ENCODE measurements at regions not wholly inside any gene's neighbourhood (a gene's known extent, or its start where the extent isn't known, plus 50 kb on each side); places are given as distances from the start of the nearest gene placed in this dataset.

DNA sequence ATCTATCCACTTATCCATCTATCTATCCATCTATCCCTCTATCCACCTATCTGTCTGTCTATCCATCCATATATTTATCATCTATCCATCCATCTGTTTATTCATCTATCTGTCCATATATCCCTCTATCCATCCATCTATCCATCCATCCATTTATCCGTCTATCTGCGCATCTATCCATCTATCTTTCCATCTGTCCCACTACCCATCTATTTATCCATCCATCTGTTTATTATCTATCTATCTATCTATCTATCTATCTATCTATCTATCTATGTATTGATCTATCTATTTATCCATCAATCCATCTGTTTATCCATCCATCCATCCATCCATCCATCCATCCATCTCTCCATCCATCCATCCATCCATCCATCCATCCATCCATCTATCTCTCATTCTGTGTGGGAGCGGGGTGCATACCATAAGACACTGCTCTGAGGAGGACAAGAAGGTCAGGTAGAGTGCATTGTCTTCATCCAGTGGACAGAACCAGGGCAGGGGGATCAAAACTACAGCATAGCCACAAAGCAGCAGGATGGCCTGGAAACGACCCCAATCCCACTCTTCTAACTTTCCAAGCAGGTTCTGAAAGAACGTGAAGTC, 53.2 kb upstream of the ENPP6 start:
- H3K27me3 Mint-ChIP-seq (ENCODE audit: insufficient read depth, unreplicated experiment): peaks cover 5% of the 10 kb centered on the region
- DNase-seq: no peak
- ChIA-PET POLR2A (no interaction called here), CTCF (no interaction called here)
- H3K4me3 Mint-ChIP-seq (ENCODE audit: unreplicated experiment): no peak overlapping the region
- BruUV-seq (replicated peaks): no TSS peak
- Histone ChIP-seq H3K4me1 (no peaks in the 10 kb centered on the region), H3K9me3 (no peaks in the 10 kb centered on the region), H3K27me3 (replicated peaks; ENCODE audit: control insufficient read depth, insufficient read depth, low read length) (no peaks in the 10 kb centered on the region), H3K36me3 (ENCODE audit: control insufficient read depth, insufficient read depth, low read length) (no peaks in the 10 kb centered on the region), H3K4me3 (ENCODE audit: low read depth, low read length) (no peak overlapping the region)
- no peak overlapping the region for H3K27ac Mint-ChIP-seq (ENCODE audit: unreplicated experiment)
- no peaks in the 10 kb centered on the region for H3K36me3 Mint-ChIP-seq (ENCODE audit: insufficient read depth, unreplicated experiment)
- intact Hi-C loops (cut with micrococcal nuclease; ENCODE audit: unreplicated experiment): no loop called here
- TF ChIP-seq, protein P1, sequence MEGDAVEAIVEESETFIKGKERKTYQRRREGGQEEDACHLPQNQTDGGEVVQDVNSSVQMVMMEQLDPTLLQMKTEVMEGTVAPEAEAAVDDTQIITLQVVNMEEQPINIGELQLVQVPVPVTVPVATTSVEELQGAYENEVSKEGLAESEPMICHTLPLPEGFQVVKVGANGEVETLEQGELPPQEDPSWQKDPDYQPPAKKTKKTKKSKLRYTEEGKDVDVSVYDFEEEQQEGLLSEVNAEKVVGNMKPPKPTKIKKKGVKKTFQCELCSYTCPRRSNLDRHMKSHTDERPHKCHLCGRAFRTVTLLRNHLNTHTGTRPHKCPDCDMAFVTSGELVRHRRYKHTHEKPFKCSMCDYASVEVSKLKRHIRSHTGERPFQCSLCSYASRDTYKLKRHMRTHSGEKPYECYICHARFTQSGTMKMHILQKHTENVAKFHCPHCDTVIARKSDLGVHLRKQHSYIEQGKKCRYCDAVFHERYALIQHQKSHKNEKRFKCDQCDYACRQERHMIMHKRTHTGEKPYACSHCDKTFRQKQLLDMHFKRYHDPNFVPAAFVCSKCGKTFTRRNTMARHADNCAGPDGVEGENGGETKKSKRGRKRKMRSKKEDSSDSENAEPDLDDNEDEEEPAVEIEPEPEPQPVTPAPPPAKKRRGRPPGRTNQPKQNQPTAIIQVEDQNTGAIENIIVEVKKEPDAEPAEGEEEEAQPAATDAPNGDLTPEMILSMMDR (IDR thresholded peaks at IDR 0.05; ENCODE audit: insufficient read depth in 1 of 2, low read depth in 1 of 2, low read length in 1 of 2, severe bottlenecking in 1 of 2, unreplicated experiment in 1 of 2): no peak
- no peaks in the 10 kb centered on the region for H3K9me3 Mint-ChIP-seq (ENCODE audit: unreplicated experiment)
- peaks cover 9% of the 10 kb centered on the region for H3K4me1 Mint-ChIP-seq (ENCODE audit: low read depth, unreplicated experiment)

DNA sequence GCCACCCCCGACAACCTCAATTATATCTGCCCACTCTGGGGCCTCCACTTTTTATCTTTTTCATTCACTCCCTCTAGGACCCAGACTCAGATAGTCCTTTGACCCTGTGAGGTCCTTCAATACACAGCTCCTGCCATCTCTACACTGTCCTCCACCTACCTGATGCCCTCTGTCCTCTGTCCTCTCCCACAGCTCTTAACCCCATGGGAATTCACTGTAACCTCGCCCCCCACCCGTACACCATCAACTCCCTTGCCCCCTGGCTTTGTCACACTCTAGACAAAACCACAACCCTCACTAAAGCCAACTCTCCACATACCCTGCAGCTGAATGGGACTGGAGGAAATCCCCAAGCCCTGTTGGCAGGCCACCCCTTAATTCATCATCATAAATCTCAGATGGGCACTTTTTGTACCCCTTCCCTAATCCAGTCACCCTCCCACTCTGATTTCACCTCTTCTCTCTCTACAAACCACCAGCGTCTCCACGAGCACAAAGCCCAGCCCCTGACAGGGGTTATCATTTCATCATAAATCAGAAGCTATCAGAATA, 52.3 kb upstream of the ENPP6 start:
- Mint-ChIP-seq H3K27ac (ENCODE audit: unreplicated experiment) (no peak overlapping the region), H3K9me3 (ENCODE audit: unreplicated experiment) (no peaks in the 10 kb centered on the region), H3K36me3 (ENCODE audit: insufficient read depth, unreplicated experiment) (no peaks in the 10 kb centered on the region), H3K4me1 (ENCODE audit: low read depth, unreplicated experiment) (peaks cover 9% of the 10 kb centered on the region), H3K27me3 (ENCODE audit: insufficient read depth, unreplicated experiment) (peaks cover 5% of the 10 kb centered on the region), H3K4me3 (ENCODE audit: unreplicated experiment) (no peak overlapping the region)
- DNase-seq: no peak
- Histone ChIP-seq H3K27me3 (replicated peaks; ENCODE audit: control insufficient read depth, insufficient read depth, low read length) (no peaks in the 10 kb centered on the region), H3K9me3 (no peaks in the 10 kb centered on the region), H3K4me1 (no peaks in the 10 kb centered on the region), H3K36me3 (ENCODE audit: control insufficient read depth, insufficient read depth, low read length) (no peaks in the 10 kb centered on the region), H3K4me3 (ENCODE audit: low read depth, low read length) (no peak overlapping the region)
- TF ChIP-seq, protein P1 (IDR thresholded peaks at IDR 0.05; ENCODE audit: insufficient read depth in 1 of 2, low read depth in 1 of 2, low read length in 1 of 2, severe bottlenecking in 1 of 2, unreplicated experiment in 1 of 2): no peak
- CTCF ChIA-PET: no interaction called here
- BruUV-seq (replicated peaks): no TSS peak
- intact Hi-C loops (cut with micrococcal nuclease; ENCODE audit: unreplicated experiment): loop anchor here (2.0 to 10.0 kb wide), 3 partner anchors 79 to 465 kb away; partner anchors contain the start of genes CENPU and IRF2
- POLR2A ChIA-PET: no interaction called here

DNA sequence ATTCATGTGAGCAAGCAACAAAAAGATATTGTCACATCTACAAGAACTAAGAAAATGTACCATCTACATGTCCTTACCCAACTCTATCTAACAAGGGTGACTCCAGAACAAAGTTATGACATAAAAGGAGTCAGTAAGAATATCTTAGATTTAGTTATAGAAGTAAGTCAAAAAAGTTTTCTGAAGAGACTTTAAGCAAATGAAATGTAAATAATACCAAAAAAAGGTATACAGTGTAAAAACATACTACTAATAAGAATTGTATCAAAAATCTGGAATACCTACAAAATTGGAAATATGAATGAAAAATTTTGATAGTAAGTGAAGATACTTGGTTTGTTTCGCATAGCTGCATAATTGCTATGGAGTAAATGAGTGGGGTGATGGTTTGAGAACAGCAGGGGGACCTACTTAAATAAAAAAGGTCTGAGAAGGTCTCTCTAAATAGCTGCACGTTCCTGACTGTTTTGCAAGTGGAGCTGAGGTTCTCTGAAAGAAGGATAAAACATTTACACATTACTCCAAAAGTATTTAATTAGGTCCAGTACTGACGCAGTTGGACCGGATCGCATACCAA, 51.0 kb upstream of the ENPP6 start:
- no peaks in the 10 kb centered on the region for H3K27me3 ChIP-seq (replicated peaks; ENCODE audit: control insufficient read depth, insufficient read depth, low read length)
- peaks cover 14% of the 10 kb centered on the region for H3K4me1 Mint-ChIP-seq (ENCODE audit: low read depth, unreplicated experiment)
- H3K4me1 ChIP-seq: no peaks in the 10 kb centered on the region
- peak overlapping the region; percentile 82 for H3K4me3 Mint-ChIP-seq (ENCODE audit: unreplicated experiment)
- no peaks in the 10 kb centered on the region for H3K9me3 Mint-ChIP-seq (ENCODE audit: unreplicated experiment)
- no peaks in the 10 kb centered on the region for H3K36me3 ChIP-seq (ENCODE audit: control insufficient read depth, insufficient read depth, low read length)
- POLR2A ChIA-PET: no interaction called here
- DNase-seq: no peak
- no peak overlapping the region; the same call in 1 of the 2 replicates for H3K4me3 ChIP-seq (ENCODE audit: low read depth, low read length)
- CTCF ChIA-PET: interaction anchor here (1.2 to 1.3 kb wide), 2 partner anchors 17 to 269 kb away, joined by 3 to 5 read pairs; no protein-coding TSS in a partner anchor
- H3K36me3 Mint-ChIP-seq (ENCODE audit: insufficient read depth, unreplicated experiment): no peaks in the 10 kb centered on the region
- intact Hi-C loops (cut with micrococcal nuclease; ENCODE audit: unreplicated experiment): loop anchor here (2.0 to 10.0 kb wide), 3 partner anchors 80 to 466 kb away; partner anchors contain the start of genes CENPU and IRF2
- no TSS peak for BruUV-seq (replicated peaks)
- TF ChIP-seq, protein P1 (IDR thresholded peaks at IDR 0.05; ENCODE audit: insufficient read depth in 1 of 2, low read depth in 1 of 2, low read length in 1 of 2, severe bottlenecking in 1 of 2, unreplicated experiment in 1 of 2): no peak
- no peak overlapping the region for H3K27ac Mint-ChIP-seq (ENCODE audit: unreplicated experiment)
- peaks cover 5% of the 10 kb centered on the region for H3K27me3 Mint-ChIP-seq (ENCODE audit: insufficient read depth, unreplicated experiment)
- H3K9me3 ChIP-seq: no peaks in the 10 kb centered on the region

Data from Caco-2 (cell line).